Esophagus (tissue), 2 donors: ENCODE measurements at regions not wholly inside any gene's neighbourhood (a gene's known extent, or its start where the extent isn't known, plus 50 kb on each side); places are given as distances from the start of the nearest gene placed in this dataset.

ENCODE experiments used
- H3K27ac ChIP-seq, 2 donors: one replicate each; pipeline ENCODE4 v1.5.1; 2013; ENCODE audit warnings: low read depth in 2 of 2, mild to moderate bottlenecking in 2 of 2, inconsistent platforms in 1 of 2, low read length in 1 of 2, moderate library complexity in 1 of 2
- H3K27me3 ChIP-seq, 2 donors: one replicate each; pipeline ENCODE4 v1.6.1; 2013; ENCODE audit warnings: low read length in 2 of 2, control low read depth in 1 of 2, mild to moderate bottlenecking in 1 of 2; ENCODE audit not compliant: insufficient read depth in 2 of 2, control insufficient read depth in 1 of 2
- H3K36me3 ChIP-seq, 2 donors: one replicate each; pipeline ENCODE4 v1.6.1; 2013; ENCODE audit warnings: low read length in 1 of 2; ENCODE audit not compliant: control insufficient read depth in 2 of 2, insufficient read depth in 2 of 2
- H3K4me1 ChIP-seq, 2 donors: one replicate each; pipeline ENCODE4 v1.6.1; 2013; ENCODE audit warnings: low read length in 1 of 2; ENCODE audit not compliant: control insufficient read depth in 2 of 2, insufficient read depth in 2 of 2
- H3K4me3 ChIP-seq, 2 donors: one replicate each; pipeline ENCODE4 v1.5.1; 2013; ENCODE audit warnings: low read length in 2 of 2, mild to moderate bottlenecking in 2 of 2, low read depth in 1 of 2, moderate library complexity in 1 of 2
- H3K9me3 ChIP-seq, 2 donors: one replicate each; pipeline ENCODE4 v1.6.1; 2013; ENCODE audit warnings: mild to moderate bottlenecking in 2 of 2, low read depth in 1 of 2, low read length in 1 of 2, moderate library complexity in 1 of 2; ENCODE audit not compliant: control insufficient read depth in 2 of 2, insufficient read depth in 1 of 2
- WGBS, 2 donors: extraction: QIAGEN DNeasy Blood & Tissue Kit; methylation state at CpG; one replicate each; pipeline ENCODE4 v1.1.7; 2013; 5-methylcytosine and 5-hydroxymethylcytosine counted together
- donor health status: healthy with polysubstance abuse.
- donor health status: Bipolar disorder and iron deficiency.

DNA sequence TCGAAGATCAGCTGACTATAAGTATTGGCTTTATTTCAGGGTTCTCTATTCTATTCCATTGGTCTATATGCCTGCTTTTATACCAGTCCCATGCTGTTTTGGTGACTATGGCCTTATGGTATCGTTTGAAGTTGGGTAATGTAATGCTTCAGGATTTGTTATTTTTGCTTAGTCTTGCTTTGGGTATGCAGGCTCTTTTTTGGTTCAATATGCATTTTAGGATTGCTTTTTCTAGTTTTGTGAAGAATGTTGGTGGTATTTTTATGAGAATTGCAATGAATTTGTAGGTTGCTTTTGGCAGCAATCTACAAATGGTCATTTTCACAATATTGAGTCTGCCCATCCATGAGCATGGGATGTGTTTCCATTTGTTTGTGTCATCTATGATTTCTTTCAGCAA, 951.9 kb upstream of the SLITRK1 start:
- H3K4me3 ChIP-seq: no peak overlapping the region
- no peaks in the 10 kb centered on the region for H3K27me3 ChIP-seq
- H3K27ac ChIP-seq: no peak overlapping the region
- H3K9me3 ChIP-seq: peaks cover 0 to 4% of the 10 kb centered on the region in 2 donors
- 79 to 82% methylated on average over 2 of the region's 2 CpGs for WGBS, 2 donors
- H3K4me1 ChIP-seq: no peaks in the 10 kb centered on the region
- H3K36me3 ChIP-seq: no peaks in the 10 kb centered on the region

DNA sequence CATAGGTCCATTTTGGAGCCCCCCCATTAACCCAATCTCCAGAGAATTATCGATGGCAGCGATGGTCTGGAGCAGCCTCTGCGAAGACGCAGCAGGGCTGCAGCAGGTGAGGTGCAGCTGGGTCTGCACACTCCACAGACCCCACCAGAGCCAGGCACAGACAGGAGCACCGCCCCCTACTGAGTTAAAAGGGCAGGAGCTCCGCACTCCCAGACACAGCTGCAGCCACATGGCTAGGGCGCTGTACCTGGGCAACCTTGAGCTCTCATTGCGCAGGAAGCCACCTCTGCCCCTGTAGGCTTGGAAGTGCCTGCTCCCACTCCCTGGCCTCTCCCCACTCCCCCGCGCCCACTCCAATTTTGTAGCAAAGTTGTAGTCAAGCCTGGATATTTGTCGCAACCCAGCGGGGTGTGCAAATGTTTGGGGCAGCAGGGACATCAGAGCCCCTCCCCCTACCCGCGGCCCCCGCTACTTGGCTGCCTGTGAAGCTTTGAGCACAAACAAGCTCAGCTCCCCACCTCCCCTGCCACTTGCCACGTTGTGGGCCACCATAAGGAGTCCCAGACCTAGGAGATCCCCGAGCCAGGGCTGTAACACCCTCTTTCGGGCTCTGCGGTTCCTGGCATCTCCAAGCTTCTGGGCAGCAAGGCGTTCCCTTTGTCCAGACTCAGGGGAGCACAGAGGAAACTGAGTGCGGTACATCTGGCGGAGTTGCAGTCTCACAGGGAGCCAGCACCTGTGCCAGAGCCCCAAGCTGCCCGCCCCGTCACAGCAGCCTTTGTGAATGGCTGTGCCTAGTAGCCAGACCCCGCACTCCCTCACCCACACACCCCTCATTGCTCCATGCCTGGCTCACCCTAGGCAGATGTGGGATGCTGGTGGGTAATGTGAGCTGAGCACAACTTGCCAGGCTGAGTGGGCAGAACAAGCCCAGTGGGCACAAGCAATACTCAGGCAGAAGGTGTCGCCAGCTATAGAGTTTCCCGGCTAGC, 949.7 kb upstream of the SLITRK1 start:
- WGBS, 2 donors: 91 to 93% methylated on average over 26 to 27 of the region's 27 CpGs
- Histone ChIP-seq H3K27ac (no peak overlapping the region), H3K36me3 (no peaks in the 10 kb centered on the region), H3K27me3 (no peaks in the 10 kb centered on the region), H3K9me3 (peaks cover 0 to 4% of the 10 kb centered on the region in 2 donors), H3K4me1 (no peaks in the 10 kb centered on the region), H3K4me3 (no peak overlapping the region)

DNA sequence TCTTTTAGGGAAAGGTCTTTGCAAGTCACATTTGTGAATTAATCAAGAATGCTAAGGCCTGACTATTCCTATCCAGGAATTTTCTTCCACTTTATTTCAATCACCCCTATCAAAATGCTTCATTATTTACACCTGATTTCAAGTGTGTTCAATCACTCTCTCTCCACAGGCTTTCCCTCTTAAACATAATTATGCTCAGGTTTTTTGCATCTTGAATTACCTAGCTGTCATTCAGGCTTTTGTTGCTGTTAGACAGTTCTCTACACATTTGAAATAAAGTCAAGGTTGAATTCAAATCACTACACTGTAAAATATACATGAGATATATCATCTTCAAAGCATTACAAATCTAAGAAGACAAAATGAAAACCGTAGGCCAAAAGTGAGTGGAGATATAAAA, 941.3 kb upstream of the SLITRK1 start:
- Histone ChIP-seq H3K27ac (no peak overlapping the region), H3K27me3 (no peaks in the 10 kb centered on the region), H3K4me1 (no peaks in the 10 kb centered on the region), H3K36me3 (no peaks in the 10 kb centered on the region), H3K9me3 (peaks cover 0 to 2% of the 10 kb centered on the region in 2 donors), H3K4me3 (no peak overlapping the region)
- WGBS, 2 donors: 60% methylated on average over 1 of the region's 1 CpG

DNA sequence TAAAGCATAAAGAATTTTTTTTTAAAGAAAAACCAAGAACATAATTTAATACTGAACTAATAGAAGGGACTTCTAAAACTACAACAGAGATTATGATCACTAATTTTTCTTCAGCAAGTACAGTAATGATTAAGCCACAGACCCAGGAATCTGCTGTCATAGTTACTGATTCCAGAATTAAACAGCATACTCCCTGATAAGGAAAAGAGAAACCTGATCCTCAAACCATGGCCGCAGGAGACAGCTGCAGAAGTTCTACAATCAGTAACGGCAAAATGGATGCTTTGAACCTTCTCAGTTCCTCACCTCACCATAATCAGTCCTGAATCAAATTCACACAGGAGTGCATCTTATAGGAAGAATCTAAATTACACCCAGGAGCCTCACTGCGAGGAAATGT, 939.0 kb upstream of the SLITRK1 start:
- H3K4me1 ChIP-seq: no peaks in the 10 kb centered on the region
- WGBS, 2 donors: 41 to 56% methylated on average over 3 of the region's 3 CpGs
- H3K4me3 ChIP-seq: no peak overlapping the region
- H3K9me3 ChIP-seq: peaks cover 0 to 2% of the 10 kb centered on the region in 2 donors
- no peaks in the 10 kb centered on the region for H3K27me3 ChIP-seq
- H3K27ac ChIP-seq: no peak overlapping the region
- H3K36me3 ChIP-seq: no peaks in the 10 kb centered on the region

DNA sequence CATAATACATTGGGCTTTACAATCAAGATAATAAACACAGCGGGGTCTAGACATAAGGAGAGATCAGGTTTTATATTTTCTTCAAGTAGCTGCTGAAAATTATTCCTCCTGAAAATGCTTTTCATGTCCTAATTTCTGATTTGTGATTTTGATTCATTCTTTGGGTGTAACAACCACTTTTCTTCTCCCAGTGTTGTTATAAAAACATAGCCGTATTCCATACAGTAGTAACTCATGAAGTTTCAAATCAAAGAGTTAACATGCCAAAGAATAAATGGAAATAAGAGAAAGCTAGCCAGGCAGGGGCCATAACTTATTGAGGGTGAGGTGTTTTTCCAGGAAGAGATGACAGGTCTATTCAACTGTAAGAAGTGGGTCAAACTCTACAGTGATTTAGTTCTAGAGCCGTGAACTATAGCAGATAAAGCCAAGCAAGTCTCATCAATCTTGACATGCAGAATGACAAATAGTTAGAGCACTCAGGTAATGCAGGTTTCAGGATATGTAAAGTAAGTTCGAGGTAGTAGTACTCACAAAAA, 934.4 kb upstream of the SLITRK1 start:
- Histone ChIP-seq H3K9me3 (peaks cover 0 to 2% of the 10 kb centered on the region in 2 donors), H3K27ac (no peak overlapping the region), H3K4me3 (no peak overlapping the region), H3K27me3 (no peaks in the 10 kb centered on the region), H3K4me1 (no peaks in the 10 kb centered on the region), H3K36me3 (no peaks in the 10 kb centered on the region)
- WGBS, 2 donors: 60 to 69% methylated on average over 4 of the region's 4 CpGs

DNA sequence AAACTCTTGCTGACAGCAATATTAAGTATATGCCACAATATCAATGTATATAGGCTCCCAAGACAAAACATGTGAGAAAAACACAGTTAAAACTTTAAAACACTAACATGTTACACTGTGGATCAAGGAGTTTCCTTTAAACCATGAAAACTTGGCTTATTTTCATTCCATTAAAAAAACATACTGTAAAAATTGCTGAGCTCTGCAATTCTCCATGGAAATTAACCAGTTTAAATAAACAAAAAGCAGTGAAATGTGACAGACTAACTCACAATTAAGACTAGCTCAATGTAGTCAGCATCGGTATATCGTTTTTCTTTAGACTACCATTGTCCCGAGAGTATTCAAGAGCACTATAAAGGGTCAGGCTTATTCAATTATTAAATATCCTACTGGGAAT, 930.5 kb upstream of the SLITRK1 start:
- Histone ChIP-seq H3K4me3 (no peak overlapping the region), H3K4me1 (no peaks in the 10 kb centered on the region), H3K36me3 (no peaks in the 10 kb centered on the region), H3K9me3 (no peaks in the 10 kb centered on the region), H3K27ac (no peak overlapping the region), H3K27me3 (no peaks in the 10 kb centered on the region)
- WGBS, 2 donors: 50% methylated on average over 3 of the region's 3 CpGs

DNA sequence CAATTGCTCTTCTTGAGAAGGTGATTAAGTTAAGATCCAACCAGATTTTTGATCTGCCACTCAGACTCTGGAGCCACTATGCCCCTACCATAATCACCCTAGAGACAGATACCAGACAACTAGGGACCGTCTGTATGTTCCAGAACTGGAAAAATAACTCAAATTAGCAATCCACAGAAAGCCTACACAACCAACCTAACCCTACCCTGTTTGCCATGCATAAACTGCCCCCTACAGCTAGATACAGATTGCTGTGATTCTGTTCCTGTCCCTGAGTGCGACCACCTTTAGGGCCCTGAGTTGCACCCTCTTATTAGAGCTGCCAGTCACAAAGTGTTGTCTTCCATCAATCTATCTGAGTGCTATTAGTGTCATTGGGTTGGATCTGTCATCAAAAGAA, 929.8 kb upstream of the SLITRK1 start:
- WGBS, 2 donors: 80 to 84% methylated on average over 2 of the region's 2 CpGs
- H3K9me3 ChIP-seq: no peaks in the 10 kb centered on the region
- H3K4me3 ChIP-seq: no peak overlapping the region
- H3K27me3 ChIP-seq: no peaks in the 10 kb centered on the region
- no peaks in the 10 kb centered on the region for H3K4me1 ChIP-seq
- no peaks in the 10 kb centered on the region for H3K36me3 ChIP-seq
- no peak overlapping the region for H3K27ac ChIP-seq

DNA sequence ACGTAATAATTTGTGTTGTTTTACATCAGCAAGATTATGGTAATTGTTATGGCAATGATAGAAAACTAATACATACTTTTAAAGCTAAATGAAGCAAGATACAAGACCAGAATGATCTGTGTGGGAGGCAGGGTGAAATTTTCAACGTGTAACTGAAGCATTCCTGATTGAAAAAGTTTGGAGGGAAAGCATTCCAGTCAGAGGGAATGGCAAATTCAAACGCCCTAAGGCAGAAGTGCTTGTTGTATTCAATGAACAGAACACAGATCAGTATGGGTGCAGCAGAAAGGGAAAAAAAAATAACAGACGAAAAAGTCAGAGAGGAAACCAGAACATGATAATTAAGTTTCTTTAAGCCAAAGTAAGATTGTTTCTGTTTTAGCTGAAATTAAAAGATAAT, 928.5 kb upstream of the SLITRK1 start:
- no peaks in the 10 kb centered on the region for H3K36me3 ChIP-seq
- no peaks in the 10 kb centered on the region for H3K4me1 ChIP-seq
- WGBS, 2 donors: 35 to 41% methylated on average over 4 of the region's 4 CpGs
- H3K27ac ChIP-seq: no peak overlapping the region
- H3K27me3 ChIP-seq: no peaks in the 10 kb centered on the region
- H3K9me3 ChIP-seq: no peaks in the 10 kb centered on the region
- H3K4me3 ChIP-seq: no peak overlapping the region

DNA sequence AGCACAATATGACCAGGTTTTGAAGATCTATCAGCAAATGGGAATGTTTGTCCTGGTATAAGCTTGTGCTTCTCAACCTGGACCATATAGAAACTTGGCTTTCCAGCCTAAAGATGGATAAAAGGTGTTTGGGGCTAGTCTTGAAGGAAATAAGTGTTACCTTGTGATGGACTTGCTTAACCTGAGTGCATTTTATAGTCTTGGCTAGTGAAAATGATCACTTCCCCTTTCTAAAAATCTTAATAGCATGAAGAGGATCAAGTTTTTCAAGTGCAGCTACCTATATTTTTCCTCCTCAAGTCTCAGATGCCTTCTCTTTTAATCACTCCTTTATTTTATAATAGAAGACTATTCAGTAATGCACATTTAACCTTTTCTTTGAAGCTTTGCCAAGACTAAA, 919.8 kb upstream of the SLITRK1 start:
- Histone ChIP-seq H3K9me3 (no peaks in the 10 kb centered on the region), H3K4me3 (no peak overlapping the region), H3K36me3 (no peaks in the 10 kb centered on the region), H3K27me3 (no peaks in the 10 kb centered on the region), H3K27ac (no peak overlapping the region), H3K4me1 (no peaks in the 10 kb centered on the region)
